ENCODE measurements at regions not wholly inside any gene's neighbourhood (a gene's known extent, or its start where the extent isn't known, plus 50 kb on each side); places are given as distances from the start of the nearest gene placed in this dataset.

DNA sequence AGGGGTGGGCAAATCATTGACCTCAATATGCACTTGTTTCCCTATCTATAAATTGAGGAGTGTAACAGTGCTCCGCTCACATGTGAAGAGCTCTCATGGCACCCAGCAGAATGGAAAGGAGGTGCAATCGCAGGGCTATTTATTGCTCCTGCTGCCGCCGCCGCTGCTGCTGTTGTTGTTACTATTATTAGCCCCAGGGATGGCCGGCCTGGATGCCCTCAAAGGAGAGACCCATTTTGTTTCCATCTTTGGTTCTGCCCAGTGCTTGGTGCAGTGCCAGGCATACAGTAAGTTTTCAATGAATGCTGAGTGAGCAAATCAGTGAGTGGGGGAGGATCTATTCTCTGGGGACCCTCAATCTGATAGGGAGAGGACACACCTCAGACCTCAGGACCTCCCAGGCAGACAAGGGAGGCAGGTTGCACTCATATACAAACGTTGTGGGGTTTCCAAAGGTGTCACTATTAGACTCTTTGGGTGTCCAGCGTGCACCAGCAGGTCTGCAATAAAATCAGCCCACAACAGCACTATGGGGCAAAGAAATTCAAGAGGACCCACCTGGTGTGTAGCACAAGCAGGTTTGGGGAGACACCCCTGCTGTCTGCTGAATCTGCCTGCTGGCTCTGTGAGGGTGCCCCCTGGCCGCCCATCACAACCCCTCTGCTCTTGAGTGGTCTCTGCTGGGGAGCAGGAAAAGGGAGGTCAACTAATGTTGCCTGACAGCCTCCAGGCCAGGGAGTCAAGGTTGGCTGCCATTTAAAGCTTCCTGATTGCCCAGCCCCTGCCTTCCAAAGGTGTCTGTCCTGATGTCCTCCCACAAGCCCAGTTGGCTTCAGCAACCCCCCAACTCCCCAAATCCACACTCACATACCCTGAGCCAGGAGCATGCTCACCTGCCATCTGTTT, 136.3 kb downstream of the ACTL8 start:
- Histone ChIP-seq H3K27me3 (ENCODE audit: low read depth) (peaks cover 31% of the 10 kb centered on the region), H3K4me1 (no peaks in the 10 kb centered on the region), H3K9me3 (no peaks in the 10 kb centered on the region), H3K36me3 (replicated peaks) (no peaks in the 10 kb centered on the region), H3K4me3 (no peak overlapping the region)
- DNase-seq (ENCODE audit: low spot score in 2 of 2): no peak
- in situ Hi-C loops (cut with MboI; ENCODE audit: low sequenced_read_pairs): no loop called here

GRCh38 chr1:17892225-17892624, 137.1 kb downstream of the ACTL8 start:
- Histone ChIP-seq H3K9me3 (no peaks in the 10 kb centered on the region), H3K36me3 (replicated peaks) (no peaks in the 10 kb centered on the region), H3K4me1 (no peaks in the 10 kb centered on the region)

GRCh38 chr1:17892851-17893250, 137.7 kb downstream of the ACTL8 start:
- peaks cover 29% of the 10 kb centered on the region for H3K27me3 ChIP-seq (ENCODE audit: low read depth)
- no peak overlapping the region for H3K4me3 ChIP-seq
- in situ Hi-C loops (cut with MboI; ENCODE audit: low sequenced_read_pairs): no loop called here

More at GRCh38 chr1:17892225-17892624, 137.1 kb downstream of the ACTL8 start:
- in situ Hi-C loops (cut with MboI; ENCODE audit: low sequenced_read_pairs): no loop called here
- Histone ChIP-seq H3K4me3 (no peak overlapping the region), H3K27me3 (ENCODE audit: low read depth) (peaks cover 30% of the 10 kb centered on the region)
- DNase-seq (ENCODE audit: low spot score in 2 of 2): no peak

GRCh38 chr1:17893891-17894631, 138.9 kb downstream of the ACTL8 start:
- DNase-seq (ENCODE audit: low spot score in 2 of 2): no peak
- peaks cover 29% of the 10 kb centered on the region for H3K27me3 ChIP-seq (ENCODE audit: low read depth)
- in situ Hi-C loops (cut with MboI; ENCODE audit: low sequenced_read_pairs): no loop called here
- H3K4me1 ChIP-seq: no peaks in the 10 kb centered on the region
- H3K36me3 ChIP-seq (replicated peaks): no peaks in the 10 kb centered on the region
- no peak overlapping the region for H3K4me3 ChIP-seq
- H3K9me3 ChIP-seq: no peaks in the 10 kb centered on the region

More at GRCh38 chr1:17892851-17893250, 137.7 kb downstream of the ACTL8 start:
- no peaks in the 10 kb centered on the region for H3K9me3 ChIP-seq
- no peaks in the 10 kb centered on the region for H3K36me3 ChIP-seq (replicated peaks)
- DNase-seq (ENCODE audit: low spot score in 2 of 2): no peak
- H3K4me1 ChIP-seq: no peaks in the 10 kb centered on the region

GRCh38 chr1:17895401-17895800, 140.3 kb downstream of the ACTL8 start:
- in situ Hi-C loops (cut with MboI; ENCODE audit: low sequenced_read_pairs): no loop called here
- Histone ChIP-seq H3K27me3 (ENCODE audit: low read depth) (peaks cover 17% of the 10 kb centered on the region; the same call in 1 of the 2 replicates), H3K4me3 (no peak overlapping the region), H3K9me3 (no peaks in the 10 kb centered on the region), H3K4me1 (no peaks in the 10 kb centered on the region), H3K36me3 (replicated peaks) (no peaks in the 10 kb centered on the region)
- DNase-seq (ENCODE audit: low spot score in 2 of 2): no peak

DNA sequence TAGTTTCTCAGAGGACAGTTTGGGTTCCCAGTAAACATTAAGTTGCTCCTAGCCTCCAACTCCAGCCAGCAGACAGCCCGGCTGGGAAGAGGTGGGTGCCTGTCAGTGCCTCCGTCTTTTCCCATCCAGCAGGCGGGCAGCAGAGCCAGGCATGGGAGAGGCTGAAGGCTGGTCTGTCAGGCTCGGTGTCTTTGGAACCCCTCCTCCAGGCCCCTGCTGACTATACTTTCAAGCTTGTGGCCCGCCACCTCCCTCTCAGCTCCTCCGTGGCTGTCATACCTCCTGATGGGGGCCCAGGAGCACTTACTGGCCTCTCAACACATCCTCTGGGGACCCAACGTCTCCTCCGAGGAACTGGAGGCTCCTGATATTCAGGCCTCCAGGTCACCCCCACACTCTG, 140.9 kb downstream of the ACTL8 start:
- H3K9me3 ChIP-seq: no peaks in the 10 kb centered on the region
- peaks cover 20% of the 10 kb centered on the region; the same call in 1 of the 2 replicates for H3K27me3 ChIP-seq (ENCODE audit: low read depth)
- no peaks in the 10 kb centered on the region for H3K36me3 ChIP-seq (replicated peaks)
- H3K4me1 ChIP-seq: no peaks in the 10 kb centered on the region
- in situ Hi-C loops (cut with MboI; ENCODE audit: low sequenced_read_pairs): no loop called here
- H3K4me3 ChIP-seq: no peak overlapping the region
- no peak for DNase-seq (ENCODE audit: low spot score in 2 of 2)

GRCh38 chr1:17903386-17903785, 148.3 kb downstream of the ACTL8 start:
- H3K4me1 ChIP-seq: no peaks in the 10 kb centered on the region
- peaks cover 13% of the 10 kb centered on the region for H3K27me3 ChIP-seq (ENCODE audit: low read depth)
- H3K9me3 ChIP-seq: no peaks in the 10 kb centered on the region
- in situ Hi-C loops (cut with MboI; ENCODE audit: low sequenced_read_pairs): no loop called here
- DNase-seq (ENCODE audit: low spot score in 2 of 2): no peak
- no peaks in the 10 kb centered on the region for H3K36me3 ChIP-seq (replicated peaks)
- no peak overlapping the region for H3K4me3 ChIP-seq

GRCh38 chr1:17904290-17904689, 149.2 kb downstream of the ACTL8 start:
- in situ Hi-C loops (cut with MboI; ENCODE audit: low sequenced_read_pairs): no loop called here
- peaks cover 13% of the 10 kb centered on the region for H3K27me3 ChIP-seq (ENCODE audit: low read depth)
- no peak overlapping the region for H3K4me3 ChIP-seq
- no peak for DNase-seq (ENCODE audit: low spot score in 2 of 2)
- no peaks in the 10 kb centered on the region for H3K36me3 ChIP-seq (replicated peaks)
- no peaks in the 10 kb centered on the region for H3K4me1 ChIP-seq
- H3K9me3 ChIP-seq: no peaks in the 10 kb centered on the region

DNA sequence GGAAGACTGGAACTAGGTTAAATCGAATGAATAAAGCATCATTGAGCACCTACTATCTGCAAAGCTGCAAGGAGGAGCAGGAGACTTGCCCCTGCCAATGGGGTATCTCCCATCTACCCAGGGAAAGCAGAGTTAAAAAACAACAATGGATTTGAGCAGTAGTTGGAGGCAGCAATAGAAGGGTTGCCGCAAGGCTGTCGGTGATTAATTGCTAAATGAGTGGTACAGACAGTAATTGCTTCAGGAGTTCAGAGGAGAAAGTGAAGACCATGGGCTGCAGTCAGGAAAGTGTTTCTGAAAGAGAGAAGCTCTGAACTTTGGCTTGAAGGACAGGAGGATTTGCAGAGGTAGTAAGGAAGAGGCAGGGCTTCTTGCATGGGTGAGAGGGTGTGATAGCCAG, 152.9 kb downstream of the ACTL8 start:
- Histone ChIP-seq H3K36me3 (replicated peaks) (no peaks in the 10 kb centered on the region), H3K4me1 (no peaks in the 10 kb centered on the region), H3K4me3 (no peak overlapping the region), H3K9me3 (no peaks in the 10 kb centered on the region), H3K27me3 (ENCODE audit: low read depth) (peaks cover 10% of the 10 kb centered on the region)
- in situ Hi-C loops (cut with MboI; ENCODE audit: low sequenced_read_pairs): no loop called here
- DNase-seq (ENCODE audit: low spot score in 2 of 2): no peak

DNA sequence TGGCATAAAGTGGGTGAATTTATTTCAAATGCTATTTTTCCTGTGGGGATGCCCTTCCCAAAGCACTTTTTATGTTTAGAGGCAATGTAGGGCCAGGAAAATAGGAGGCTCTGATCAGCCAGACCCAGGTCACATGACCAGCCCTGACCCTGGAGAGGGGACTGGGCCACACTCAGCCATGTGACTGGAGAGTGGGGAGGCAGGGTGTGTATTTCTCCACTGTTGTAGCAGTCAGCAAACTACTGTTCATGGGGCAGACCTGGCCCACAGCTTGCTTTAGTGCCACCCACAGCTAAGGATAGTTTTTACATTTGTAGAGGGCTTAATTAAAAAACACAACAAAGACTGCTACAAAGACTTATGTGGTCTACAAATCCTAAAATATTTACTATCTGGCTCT, 153.8 kb downstream of the ACTL8 start:
- DNase-seq (ENCODE audit: low spot score in 2 of 2): no peak
- H3K36me3 ChIP-seq (replicated peaks): no peaks in the 10 kb centered on the region
- in situ Hi-C loops (cut with MboI; ENCODE audit: low sequenced_read_pairs): no loop called here
- peaks cover 10% of the 10 kb centered on the region for H3K27me3 ChIP-seq (ENCODE audit: low read depth)
- H3K4me1 ChIP-seq: no peaks in the 10 kb centered on the region
- H3K9me3 ChIP-seq: no peaks in the 10 kb centered on the region
- no peak overlapping the region for H3K4me3 ChIP-seq

- DNase-seq (ENCODE audit: low spot score in 2 of 2): peak in 1 of 2 experiments; percentile 18
- Histone ChIP-seq H3K4me1 (no peaks in the 10 kb centered on the region), H3K36me3 (replicated peaks) (no peaks in the 10 kb centered on the region), H3K4me3 (no peak overlapping the region), H3K9me3 (no peaks in the 10 kb centered on the region), H3K27me3 (ENCODE audit: low read depth) (peaks cover 10% of the 10 kb centered on the region)
- in situ Hi-C loops (cut with MboI; ENCODE audit: low sequenced_read_pairs): no loop called here
These were observed 154.5 kb downstream of the ACTL8 start for GRCh38 chr1:17909634-17910033.

- H3K27me3 ChIP-seq (ENCODE audit: low read depth): peaks cover 12% of the 10 kb centered on the region
- H3K36me3 ChIP-seq (replicated peaks): no peaks in the 10 kb centered on the region
- no peaks in the 10 kb centered on the region for H3K9me3 ChIP-seq
- in situ Hi-C loops (cut with MboI; ENCODE audit: low sequenced_read_pairs): no loop called here
- no peaks in the 10 kb centered on the region for H3K4me1 ChIP-seq
- no peak overlapping the region for H3K4me3 ChIP-seq
- no peak for DNase-seq (ENCODE audit: low spot score in 2 of 2)
These were observed 156.7 kb downstream of the ACTL8 start for GRCh38 chr1:17911791-17912190.

DNA sequence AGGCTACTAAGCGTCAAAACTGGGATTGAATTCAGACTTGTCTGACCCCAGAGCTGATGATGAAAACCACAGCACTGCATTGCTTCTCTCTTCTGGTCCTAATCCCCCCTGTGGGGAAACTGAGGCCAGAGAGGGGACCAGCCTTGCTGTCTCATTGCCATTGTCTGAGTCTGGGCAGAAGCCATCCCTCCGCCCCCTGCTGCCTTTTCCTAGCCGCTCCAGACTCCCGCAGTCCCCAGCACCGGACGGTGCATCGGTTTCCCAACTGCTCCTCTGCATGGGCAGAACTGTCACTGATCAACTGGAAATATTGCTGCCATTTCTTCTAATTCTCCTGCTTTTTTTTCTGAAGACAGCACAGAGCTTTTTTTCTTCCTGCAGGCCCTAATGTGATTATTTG, 157.4 kb downstream of the ACTL8 start:
- Histone ChIP-seq H3K4me3 (no peak overlapping the region), H3K36me3 (replicated peaks) (no peaks in the 10 kb centered on the region), H3K9me3 (no peaks in the 10 kb centered on the region), H3K27me3 (ENCODE audit: low read depth) (peaks cover 12% of the 10 kb centered on the region), H3K4me1 (no peaks in the 10 kb centered on the region)
- no peak for DNase-seq (ENCODE audit: low spot score in 2 of 2)
- in situ Hi-C loops (cut with MboI; ENCODE audit: low sequenced_read_pairs): no loop called here
